ENCODE measurements at regions not wholly inside any gene's neighbourhood (a gene's known extent, or its start where the extent isn't known, plus 50 kb on each side); places are given as distances from the start of the nearest gene placed in this dataset.

GRCh38 chr17:34424814-34425491, 61.9 kb upstream of the CCL1 start:
- TF ChIP-seq OTX1 (CRISPR knock-in tag; IDR thresholded peaks at IDR 0.05): no peak
- no peak for TF ChIP-seq ELF4 (CRISPR knock-in tag; IDR thresholded peaks at IDR 0.05)
- no peak for TF ChIP-seq ZNF239 (CRISPR knock-in tag; IDR thresholded peaks at IDR 0.05)
- no peak for TF ChIP-seq NRF1 (conservative IDR thresholded peaks at IDR 0.05 in 1 of 2, IDR thresholded peaks at IDR 0.05 in 1 of 2)
- no peak for TF ChIP-seq TCF7 (IDR thresholded peaks at IDR 0.05; ENCODE audit: borderline replicate concordance)
- TF ChIP-seq, protein P1, sequence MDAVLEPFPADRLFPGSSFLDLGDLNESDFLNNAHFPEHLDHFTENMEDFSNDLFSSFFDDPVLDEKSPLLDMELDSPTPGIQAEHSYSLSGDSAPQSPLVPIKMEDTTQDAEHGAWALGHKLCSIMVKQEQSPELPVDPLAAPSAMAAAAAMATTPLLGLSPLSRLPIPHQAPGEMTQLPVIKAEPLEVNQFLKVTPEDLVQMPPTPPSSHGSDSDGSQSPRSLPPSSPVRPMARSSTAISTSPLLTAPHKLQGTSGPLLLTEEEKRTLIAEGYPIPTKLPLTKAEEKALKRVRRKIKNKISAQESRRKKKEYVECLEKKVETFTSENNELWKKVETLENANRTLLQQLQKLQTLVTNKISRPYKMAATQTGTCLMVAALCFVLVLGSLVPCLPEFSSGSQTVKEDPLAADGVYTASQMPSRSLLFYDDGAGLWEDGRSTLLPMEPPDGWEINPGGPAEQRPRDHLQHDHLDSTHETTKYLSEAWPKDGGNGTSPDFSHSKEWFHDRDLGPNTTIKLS (IDR thresholded peaks at IDR 0.05; ENCODE audit: borderline replicate concordance, low read depth): no peak
- TF ChIP-seq RCOR1 (IDR thresholded peaks at IDR 0.05; ENCODE audit: borderline replicate concordance in 1 of 2, low read depth in 2 of 2, low read length in 2 of 2): no peak
- no peak for TF ChIP-seq KDM4B (IDR thresholded peaks at IDR 0.05; ENCODE audit: borderline replicate concordance in 2 of 2, low read depth in 1 of 2)
